ENCODE measurements at regions not wholly inside any gene's neighbourhood (a gene's known extent, or its start where the extent isn't known, plus 50 kb on each side); places are given as distances from the start of the nearest gene placed in this dataset.
A peak's percentile ranks its signal among the peaks of the same experiment; 100 is the strongest.

GRCh38 chr6:140663772-140664171 lies 1289.3 kb upstream of the CITED2 start:
- Histone ChIP-seq H2AFZ (peak overlapping the region; percentile 69), H3K27ac (no peak overlapping the region), H3K4me2 (ENCODE audit: unreplicated experiment) (no peak overlapping the region), H3F3A (ENCODE audit: insufficient read depth) (peaks cover 14% of the 10 kb centered on the region), H3K36me3 (ENCODE audit: low read depth) (no peaks in the 10 kb centered on the region), H3K79me2 (ENCODE audit: insufficient read depth) (no peaks in the 10 kb centered on the region), H3K9me3 (ENCODE audit: low read depth) (no peaks in the 10 kb centered on the region), H3K9ac (no peak overlapping the region), H3K4me1 (ENCODE audit: insufficient read depth) (peaks cover 35% of the 10 kb centered on the region), H3K4me3 (no peak overlapping the region), H3K27me3 (replicated peaks; ENCODE audit: insufficient read depth) (no peaks in the 10 kb centered on the region), H3K9me2 (ENCODE audit: insufficient read depth) (no peaks in the 10 kb centered on the region), H4K20me1 (ENCODE audit: insufficient read depth) (no peaks in the 10 kb centered on the region)
- in situ Hi-C loops (cut with MboI) = no loop called here
- WGBS, 2 experiments (ENCODE audit: low coverage in 1 of 2, low lambda C conversion rate in 2 of 2, missing lambda C conversion rate in 2 of 2) = 96 to 100% methylated on average over 2 of the region's 2 CpGs
- TF ChIP-seq EZH2 (IDR thresholded peaks at IDR 0.05; ENCODE audit: insufficient read depth, poor library complexity, severe bottlenecking) (no peak), EZH2phosphoT487 (IDR thresholded peaks at IDR 0.05; ENCODE audit: insufficient read depth, low read depth) (no peak)
- no peak for DNase-seq

- Histone ChIP-seq H3K9me2 (ENCODE audit: insufficient read depth) (no peaks in the 10 kb centered on the region), H3K27ac (no peak overlapping the region), H3K36me3 (ENCODE audit: low read depth) (no peaks in the 10 kb centered on the region), H2AFZ (peak overlapping the region; percentile 69; the same call in 1 of the 2 replicates), H3K4me1 (ENCODE audit: insufficient read depth) (peaks cover 35% of the 10 kb centered on the region), H3F3A (ENCODE audit: insufficient read depth) (peaks cover 14% of the 10 kb centered on the region), H3K27me3 (replicated peaks; ENCODE audit: insufficient read depth) (no peaks in the 10 kb centered on the region), H3K9ac (no peak overlapping the region), H3K4me2 (ENCODE audit: unreplicated experiment) (no peak overlapping the region), H4K20me1 (ENCODE audit: insufficient read depth) (no peaks in the 10 kb centered on the region), H3K79me2 (ENCODE audit: insufficient read depth) (no peaks in the 10 kb centered on the region), H3K4me3 (no peak overlapping the region), H3K9me3 (ENCODE audit: low read depth) (no peaks in the 10 kb centered on the region)
- no peak for DNase-seq
- TF ChIP-seq EZH2phosphoT487 (IDR thresholded peaks at IDR 0.05; ENCODE audit: insufficient read depth, low read depth) = no peak
- TF ChIP-seq EZH2 (IDR thresholded peaks at IDR 0.05; ENCODE audit: insufficient read depth, poor library complexity, severe bottlenecking) = no peak
- 95 to 96% methylated on average over 2 of the region's 2 CpGs for WGBS, 2 experiments (ENCODE audit: low coverage in 1 of 2, low lambda C conversion rate in 2 of 2, missing lambda C conversion rate in 2 of 2)
- in situ Hi-C loops (cut with MboI) = no loop called here
These were observed 1288.6 kb upstream of the CITED2 start for GRCh38 chr6:140663094-140663493.

GRCh38 chr6:140661691-140662090 lies 1287.2 kb upstream of the CITED2 start:
- WGBS, 2 experiments (ENCODE audit: low coverage in 1 of 2, low lambda C conversion rate in 2 of 2, missing lambda C conversion rate in 2 of 2) = 48 to 52% methylated on average over 3 of the region's 3 CpGs
- peak overlapping the region; percentile 27; the same call in 1 of the 2 replicates for H3K27ac ChIP-seq

GRCh38 chr6:140660295-140660694 lies 1285.8 kb upstream of the CITED2 start:
- H3F3A ChIP-seq (ENCODE audit: insufficient read depth) = peaks cover 14% of the 10 kb centered on the region
- 5 to 29% methylated on average over 2 of the region's 2 CpGs for WGBS, 2 experiments (ENCODE audit: low coverage in 1 of 2, low lambda C conversion rate in 2 of 2, missing lambda C conversion rate in 2 of 2)
- H3K79me2 ChIP-seq (ENCODE audit: insufficient read depth) = no peaks in the 10 kb centered on the region
- peak overlapping the region; percentile 2 for H3K4me2 ChIP-seq (ENCODE audit: unreplicated experiment)
- no peak for DNase-seq
- no peaks in the 10 kb centered on the region for H3K9me2 ChIP-seq (ENCODE audit: insufficient read depth)
- H3K4me1 ChIP-seq (ENCODE audit: insufficient read depth) = peaks cover 35% of the 10 kb centered on the region
- no peak overlapping the region for H3K9ac ChIP-seq
- no peak overlapping the region for H3K27ac ChIP-seq
- in situ Hi-C loops (cut with MboI) = no loop called here
- no peaks in the 10 kb centered on the region for H3K36me3 ChIP-seq (ENCODE audit: low read depth)
- TF ChIP-seq EZH2phosphoT487 (IDR thresholded peaks at IDR 0.05; ENCODE audit: insufficient read depth, low read depth) = no peak
- no peak for TF ChIP-seq EZH2 (IDR thresholded peaks at IDR 0.05; ENCODE audit: insufficient read depth, poor library complexity, severe bottlenecking)
- H3K4me3 ChIP-seq = no peak overlapping the region
- no peaks in the 10 kb centered on the region for H4K20me1 ChIP-seq (ENCODE audit: insufficient read depth)
- H3K27me3 ChIP-seq (replicated peaks; ENCODE audit: insufficient read depth) = no peaks in the 10 kb centered on the region
- peak overlapping the region; percentile 67 for H2AFZ ChIP-seq
- H3K9me3 ChIP-seq (ENCODE audit: low read depth) = no peaks in the 10 kb centered on the region

More at GRCh38 chr6:140661691-140662090, 1287.2 kb upstream of the CITED2 start:
- Histone ChIP-seq H3K4me3 (no peak overlapping the region), H4K20me1 (ENCODE audit: insufficient read depth) (no peaks in the 10 kb centered on the region), H2AFZ (peak overlapping the region; percentile 55), H3K79me2 (ENCODE audit: insufficient read depth) (no peaks in the 10 kb centered on the region), H3K36me3 (ENCODE audit: low read depth) (no peaks in the 10 kb centered on the region), H3K4me2 (ENCODE audit: unreplicated experiment) (peak overlapping the region; percentile 30), H3K9me3 (ENCODE audit: low read depth) (no peaks in the 10 kb centered on the region), H3K9me2 (ENCODE audit: insufficient read depth) (no peaks in the 10 kb centered on the region), H3F3A (ENCODE audit: insufficient read depth) (peaks cover 14% of the 10 kb centered on the region), H3K4me1 (ENCODE audit: insufficient read depth) (peaks cover 35% of the 10 kb centered on the region), H3K27me3 (replicated peaks; ENCODE audit: insufficient read depth) (no peaks in the 10 kb centered on the region), H3K9ac (no peak overlapping the region)
- in situ Hi-C loops (cut with MboI) = no loop called here
- peak; percentile 23 for DNase-seq
- no peak for TF ChIP-seq EZH2phosphoT487 (IDR thresholded peaks at IDR 0.05; ENCODE audit: insufficient read depth, low read depth)

- H3K4me2 ChIP-seq (ENCODE audit: unreplicated experiment) = no peak overlapping the region
- H4K20me1 ChIP-seq (ENCODE audit: insufficient read depth) = no peaks in the 10 kb centered on the region
- no peak overlapping the region for H3K9ac ChIP-seq
- H3K4me3 ChIP-seq = no peak overlapping the region
- H3K36me3 ChIP-seq (ENCODE audit: low read depth) = no peaks in the 10 kb centered on the region
- H3K79me2 ChIP-seq (ENCODE audit: insufficient read depth) = no peaks in the 10 kb centered on the region
- H3K4me1 ChIP-seq (ENCODE audit: insufficient read depth) = no peaks in the 10 kb centered on the region
- in situ Hi-C loops (cut with MboI) = no loop called here
- no peaks in the 10 kb centered on the region for H3K27me3 ChIP-seq (replicated peaks; ENCODE audit: insufficient read depth)
- no peak for TF ChIP-seq EZH2 (IDR thresholded peaks at IDR 0.05; ENCODE audit: insufficient read depth, poor library complexity, severe bottlenecking)
- TF ChIP-seq EZH2phosphoT487 (IDR thresholded peaks at IDR 0.05; ENCODE audit: insufficient read depth, low read depth) = no peak
- no peak for DNase-seq
- no peak overlapping the region; the same call in 1 of the 2 replicates for H2AFZ ChIP-seq
- no peaks in the 10 kb centered on the region for H3K9me3 ChIP-seq (ENCODE audit: low read depth)
- no peaks in the 10 kb centered on the region for H3K9me2 ChIP-seq (ENCODE audit: insufficient read depth)
- H3F3A ChIP-seq (ENCODE audit: insufficient read depth) = no peaks in the 10 kb centered on the region
- H3K27ac ChIP-seq = no peak overlapping the region
These were observed 1279.5 kb upstream of the CITED2 start for GRCh38 chr6:140653972-140654371.

Data from GM23248 (cell line).